OCI-LY1 (cell line): ENCODE measurements at regions not wholly inside any gene's neighbourhood (a gene's known extent, or its start where the extent isn't known, plus 50 kb on each side); places are given as distances from the start of the nearest gene placed in this dataset.

ENCODE experiments used
- H2AFZ ChIP-seq: fragments of 200-600 bp; sonication (generic), shearing (Covaris generic); 2 replicates; pipeline ENCODE4 v1.6.0; 2014; ENCODE audit warnings: antibody characterized with exemption, mild to moderate bottlenecking, low read length
- H3F3A ChIP-seq: fragments of 200-600 bp; sonication (generic), shearing (Covaris generic); 2 replicates; pipeline ENCODE4 v1.6.0; 2014; ENCODE audit warnings: mild to moderate bottlenecking, antibody characterized with exemption, low read length, moderate library complexity; ENCODE audit not compliant: insufficient read depth
- H3K27ac ChIP-seq: fragments of 200-600 bp; sonication (generic); 2 replicates; pipeline ENCODE4 v1.5.1; 2014; ENCODE audit warnings: low read length, mixed run types, mild to moderate bottlenecking, low read depth; ENCODE audit not compliant: poor library complexity, severe bottlenecking
- H3K27me3 ChIP-seq: fragments of 200-600 bp; sonication (generic); 2 replicates; pipeline ENCODE4 v1.6.0; 2014; ENCODE audit warnings: antibody characterized with exemption, mild to moderate bottlenecking, low read length, moderate library complexity; ENCODE audit not compliant: insufficient read depth
- H3K36me3 ChIP-seq: fragments of 200-600 bp; sonication (generic); 2 replicates; pipeline ENCODE4 v1.6.1; 2014; ENCODE audit warnings: mild to moderate bottlenecking, antibody characterized with exemption, low read length, moderate library complexity, mixed read lengths; ENCODE audit not compliant: insufficient read depth
- H3K4me1 ChIP-seq: fragments of 200-600 bp; sonication (generic); 2 replicates; pipeline ENCODE4 v1.5.1; 2014; ENCODE audit warnings: mild to moderate bottlenecking, low read length, moderate library complexity; ENCODE audit not compliant: insufficient read depth, severe bottlenecking
- H3K4me2 ChIP-seq: fragments of 200-600 bp; sonication (generic), shearing (Covaris generic); 2 replicates; pipeline ENCODE4 v1.6.1; 2014; ENCODE audit warnings: low read length
- H3K4me3 ChIP-seq: fragments of 200-600 bp; sonication (generic); 2 replicates; pipeline ENCODE4 v1.5.1; 2014; ENCODE audit warnings: low read length, low read depth, mild to moderate bottlenecking, mixed read lengths; ENCODE audit not compliant: poor library complexity, severe bottlenecking
- H3K79me2 ChIP-seq: fragments of 200-600 bp; shearing (Covaris generic); 2 replicates; pipeline ENCODE4 v1.6.1; 2016; ENCODE audit warnings: mixed run types, low read length, mixed read lengths; ENCODE audit not compliant: insufficient read depth
- H3K9ac ChIP-seq: fragments of 200-600 bp; sonication (generic), shearing (Covaris generic); 2 replicates; pipeline ENCODE4 v1.6.1; 2014; ENCODE audit warnings: mild to moderate bottlenecking, low read length, mixed read lengths
- H3K9me2 ChIP-seq: fragments of 200-600 bp; sonication (generic), shearing (Covaris generic); 2 replicates; pipeline ENCODE4 v1.6.1; 2014; ENCODE audit warnings: low read depth, mild to moderate bottlenecking, low read length, mixed read lengths
- H3K9me3 ChIP-seq: fragments of 200-600 bp; shearing (Covaris generic); 2 replicates; pipeline ENCODE4 v1.6.1; 2014; ENCODE audit warnings: low read length, mixed read lengths
- H4K20me1 ChIP-seq: fragments of 200-600 bp; sonication (generic), shearing (Covaris generic); 2 replicates; pipeline ENCODE4 v1.6.0; 2016; ENCODE audit warnings: mild to moderate bottlenecking, low read length; ENCODE audit not compliant: insufficient read depth
- CTCF ChIP-seq: fragments of 200-600 bp; sonication (generic), shearing (Covaris generic); IDR thresholded peaks from 2 replicates; pipeline ENCODE4 v1.5.1; 2017; ENCODE audit warnings: mild to moderate bottlenecking, antibody characterized with exemption, low read length, moderate library complexity, mixed read lengths
- EZH2 ChIP-seq: fragments of 200-600 bp; sonication (generic), shearing (Covaris generic); IDR thresholded peaks from 2 replicates; pipeline ENCODE4 v1.8.0; 2017; ENCODE audit warnings: borderline replicate concordance, mixed run types, mild to moderate bottlenecking, antibody characterized with exemption, low read length, moderate library complexity, mixed read lengths

GRCh38 chrY:12610861-12611260 is 90.2 kb upstream of the USP9Y start:
- no peak overlapping the region for H3K4me2 ChIP-seq
- no peaks in the 10 kb centered on the region for H3K27me3 ChIP-seq
- H3K9ac ChIP-seq = no peak overlapping the region
- no peak overlapping the region for H3K4me3 ChIP-seq
- H3K9me2 ChIP-seq = no peaks in the 10 kb centered on the region
- TF ChIP-seq EZH2 = no peak
- TF ChIP-seq CTCF = no peak
- no peaks in the 10 kb centered on the region for H3F3A ChIP-seq
- no peak overlapping the region for H2AFZ ChIP-seq
- no peaks in the 10 kb centered on the region for H3K36me3 ChIP-seq
- no peaks in the 10 kb centered on the region for H3K9me3 ChIP-seq
- H3K79me2 ChIP-seq = no peaks in the 10 kb centered on the region
- H4K20me1 ChIP-seq = no peaks in the 10 kb centered on the region
- H3K4me1 ChIP-seq = no peaks in the 10 kb centered on the region
- H3K27ac ChIP-seq = no peak overlapping the region

GRCh38 chrY:12615733-12616446 is 85.1 kb upstream of the USP9Y start:
- Histone ChIP-seq H3K4me1 (no peaks in the 10 kb centered on the region), H2AFZ (no peak overlapping the region), H4K20me1 (no peaks in the 10 kb centered on the region), H3K4me3 (no peak overlapping the region), H3K9me3 (no peaks in the 10 kb centered on the region), H3K27ac (no peak overlapping the region), H3K4me2 (no peak overlapping the region), H3F3A (no peaks in the 10 kb centered on the region), H3K36me3 (no peaks in the 10 kb centered on the region), H3K79me2 (no peaks in the 10 kb centered on the region), H3K9me2 (no peaks in the 10 kb centered on the region), H3K27me3 (no peaks in the 10 kb centered on the region), H3K9ac (no peak overlapping the region)
- TF ChIP-seq EZH2 = no peak
- TF ChIP-seq CTCF = no peak

GRCh38 chrY:12621454-12622081 is 79.5 kb upstream of the USP9Y start:
- TF ChIP-seq CTCF (peak; percentile 40), EZH2 (no peak)
- no peaks in the 10 kb centered on the region for H3K9me2 ChIP-seq

More at GRCh38 chrY:12621454-12622081, 79.5 kb upstream of the USP9Y start:
- Histone ChIP-seq H3K4me3 (no peak overlapping the region), H3K36me3 (no peaks in the 10 kb centered on the region), H3K79me2 (no peaks in the 10 kb centered on the region), H3K9me3 (no peaks in the 10 kb centered on the region), H3K27ac (no peak overlapping the region), H3K4me1 (no peaks in the 10 kb centered on the region), H3K9ac (no peak overlapping the region), H4K20me1 (no peaks in the 10 kb centered on the region), H3K4me2 (no peak overlapping the region), H2AFZ (no peak overlapping the region), H3F3A (no peaks in the 10 kb centered on the region), H3K27me3 (no peaks in the 10 kb centered on the region)
